ENCODE measurements at regions not wholly inside any gene's neighbourhood (a gene's known extent, or its start where the extent isn't known, plus 50 kb on each side); places are given as distances from the start of the nearest gene placed in this dataset.

DNA sequence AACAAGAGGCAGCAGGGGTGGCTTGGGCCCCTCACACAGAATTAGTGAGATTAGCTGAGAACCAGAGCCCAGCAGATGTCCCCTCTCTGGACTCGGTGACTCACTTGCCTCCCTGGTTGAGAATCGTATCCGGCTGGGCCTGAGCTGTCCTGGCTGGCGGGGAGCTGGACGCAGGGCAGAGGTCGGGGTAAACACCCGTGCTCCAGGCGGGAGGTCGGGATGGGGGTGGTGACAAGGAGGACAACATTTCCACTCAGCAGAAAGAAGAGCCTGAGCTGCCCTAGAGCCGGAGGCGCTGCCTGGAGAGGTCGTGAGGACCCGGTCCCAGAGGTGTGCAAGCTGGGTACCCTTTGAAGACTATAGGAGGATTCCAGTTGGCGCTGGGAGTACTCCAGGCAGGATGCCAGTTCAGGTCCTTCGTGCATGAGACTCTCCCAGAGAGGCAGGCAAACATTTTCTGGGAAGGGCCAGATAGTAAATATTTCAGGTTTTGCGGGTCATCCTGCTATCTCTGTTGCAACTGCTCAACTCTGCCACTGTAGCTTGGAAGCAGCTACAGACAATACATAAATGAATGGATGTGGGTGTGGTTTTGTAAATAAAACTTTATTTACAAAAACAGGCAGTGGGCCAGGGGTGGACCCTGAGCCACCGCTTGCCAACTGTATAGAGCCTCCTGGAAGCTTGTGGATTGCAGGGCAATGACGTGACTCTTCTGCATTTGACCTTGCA lies 116.8 kb upstream of the WNT4 start:
- Histone ChIP-seq H3K4me1 (peaks cover 0 to 72% (median 29%) of the 10 kb centered on the region in 4 donors), H3K36me3 (no peaks in the 10 kb centered on the region), H3K27me3 (peaks cover 3% of the 10 kb centered on the region), H3K27ac (peak overlapping the region; percentile 72 to 81 (median 77)), H3K9me3 (no peaks in the 10 kb centered on the region), H3K4me3 (no peak overlapping the region)
- TF ChIP-seq POLR2AphosphoS5 (IDR thresholded peaks at IDR 0.05) = peak; percentile 19 to 44 (median 20)
- no peak for TF ChIP-seq POLR2A (IDR thresholded peaks at IDR 0.05)
- intact Hi-C loops (cut with DNase I; ENCODE audit: low total_unique reads) = no loop called here
- in situ Hi-C loops (cut with MboI; ENCODE audit: low pct_ligation_motif_present in 1 of 4, low pct_unique_long_range_greater_than_20kb in 1 of 4, low sequenced_read_pairs in 3 of 4) = no loop called here
- DNase-seq = peak; percentile 64
- 22 to 41% methylated on average over 13 to 18 of the region's 18 CpGs for WGBS, 2 donors (ENCODE audit: low coverage in 1 of 2)

DNA sequence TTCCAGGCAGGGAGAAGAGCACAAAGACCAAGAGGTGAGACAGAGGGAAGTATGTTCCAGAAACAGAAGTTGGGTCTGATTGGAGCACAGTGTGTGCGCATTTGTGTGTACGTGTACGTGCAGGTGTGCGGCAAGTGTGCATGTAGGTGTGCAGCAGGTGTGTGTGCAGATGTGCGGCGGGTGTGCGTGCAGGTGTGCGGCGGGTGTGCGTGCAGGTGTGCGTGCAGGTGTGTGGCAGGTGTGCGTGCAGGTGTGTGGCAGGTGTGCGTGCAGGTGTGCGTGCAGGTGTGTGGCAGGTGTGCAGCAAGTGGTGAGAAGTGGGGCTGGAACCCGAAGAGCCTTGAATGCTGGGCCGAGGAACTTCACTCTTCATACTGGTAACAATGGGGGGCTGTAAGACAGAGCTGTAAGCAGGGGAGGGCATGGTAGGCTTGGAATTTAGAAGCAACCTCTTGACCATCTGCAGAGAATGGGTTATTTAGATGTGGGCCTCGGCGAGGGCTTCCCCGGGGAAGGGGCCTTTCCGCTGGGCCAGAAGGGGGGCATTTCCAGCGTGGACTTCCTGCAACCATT lies 118.0 kb upstream of the WNT4 start:
- Histone ChIP-seq H3K27me3 (peaks cover 3% of the 10 kb centered on the region), H3K4me1 (peaks cover 0 to 62% (median 28%) of the 10 kb centered on the region in 4 donors), H3K4me3 (no peak overlapping the region), H3K27ac (peak overlapping the region in 1 of 4 donors; percentile 79), H3K9me3 (no peaks in the 10 kb centered on the region), H3K36me3 (no peaks in the 10 kb centered on the region)
- 85 to 90% methylated on average over 7 to 20 of the region's 21 CpGs for WGBS, 2 donors (ENCODE audit: low coverage in 1 of 2)
- TF ChIP-seq, protein P1, sequence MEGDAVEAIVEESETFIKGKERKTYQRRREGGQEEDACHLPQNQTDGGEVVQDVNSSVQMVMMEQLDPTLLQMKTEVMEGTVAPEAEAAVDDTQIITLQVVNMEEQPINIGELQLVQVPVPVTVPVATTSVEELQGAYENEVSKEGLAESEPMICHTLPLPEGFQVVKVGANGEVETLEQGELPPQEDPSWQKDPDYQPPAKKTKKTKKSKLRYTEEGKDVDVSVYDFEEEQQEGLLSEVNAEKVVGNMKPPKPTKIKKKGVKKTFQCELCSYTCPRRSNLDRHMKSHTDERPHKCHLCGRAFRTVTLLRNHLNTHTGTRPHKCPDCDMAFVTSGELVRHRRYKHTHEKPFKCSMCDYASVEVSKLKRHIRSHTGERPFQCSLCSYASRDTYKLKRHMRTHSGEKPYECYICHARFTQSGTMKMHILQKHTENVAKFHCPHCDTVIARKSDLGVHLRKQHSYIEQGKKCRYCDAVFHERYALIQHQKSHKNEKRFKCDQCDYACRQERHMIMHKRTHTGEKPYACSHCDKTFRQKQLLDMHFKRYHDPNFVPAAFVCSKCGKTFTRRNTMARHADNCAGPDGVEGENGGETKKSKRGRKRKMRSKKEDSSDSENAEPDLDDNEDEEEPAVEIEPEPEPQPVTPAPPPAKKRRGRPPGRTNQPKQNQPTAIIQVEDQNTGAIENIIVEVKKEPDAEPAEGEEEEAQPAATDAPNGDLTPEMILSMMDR (IDR thresholded peaks at IDR 0.05) = no peak
- TF ChIP-seq EP300 (IDR thresholded peaks at IDR 0.05; ENCODE audit: low read depth) = no peak
- no peak for TF ChIP-seq POLR2AphosphoS5 (IDR thresholded peaks at IDR 0.05)
- no peak for TF ChIP-seq POLR2A (IDR thresholded peaks at IDR 0.05)
- in situ Hi-C loops (cut with MboI; ENCODE audit: low pct_ligation_motif_present in 1 of 4, low pct_unique_long_range_greater_than_20kb in 1 of 4, low sequenced_read_pairs in 3 of 4) = no loop called here
- no peak for DNase-seq
- intact Hi-C loops (cut with DNase I; ENCODE audit: low total_unique reads) = no loop called here

DNA sequence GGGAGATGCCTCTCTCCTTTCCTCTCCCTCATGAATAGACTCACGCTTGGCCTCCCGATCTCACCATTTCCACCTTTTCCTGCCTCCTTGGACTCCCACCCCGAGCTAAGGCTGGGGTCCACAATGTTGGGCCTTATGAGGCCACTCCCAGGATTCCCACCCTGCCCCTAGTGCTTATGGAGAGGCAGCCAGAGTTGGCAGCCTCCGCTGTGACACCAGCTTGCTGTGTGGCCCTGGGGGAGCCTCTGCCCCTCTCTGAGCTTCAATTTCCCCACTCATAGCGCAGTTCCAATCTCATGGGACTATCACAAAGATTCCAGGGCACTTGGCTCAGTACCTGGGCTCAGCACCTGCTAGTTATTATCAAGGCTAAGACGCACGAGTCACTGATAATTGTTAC lies 118.7 kb upstream of the WNT4 start:
- H3K4me3 ChIP-seq = no peak overlapping the region
- H3K9me3 ChIP-seq = no peaks in the 10 kb centered on the region
- intact Hi-C loops (cut with DNase I; ENCODE audit: low total_unique reads) (no loop called here), in situ Hi-C loops (cut with MboI; ENCODE audit: low pct_ligation_motif_present in 1 of 4, low pct_unique_long_range_greater_than_20kb in 1 of 4, low sequenced_read_pairs in 3 of 4) (no loop called here)
- no peak for DNase-seq
- WGBS, 2 donors (ENCODE audit: low coverage in 1 of 2) = 78% methylated on average over 7 of the region's 7 CpGs; no CpG with 5 or more reads in 1 of the 2 donors
- no peaks in the 10 kb centered on the region for H3K36me3 ChIP-seq
- TF ChIP-seq, protein P1 (IDR thresholded peaks at IDR 0.05) = no peak
- TF ChIP-seq POLR2AphosphoS5 (IDR thresholded peaks at IDR 0.05) (no peak), EP300 (IDR thresholded peaks at IDR 0.05; ENCODE audit: low read depth) (no peak), POLR2A (IDR thresholded peaks at IDR 0.05) (no peak)
- peak overlapping the region in 1 of 4 donors; percentile 34 for H3K27ac ChIP-seq
- peaks cover 0 to 55% (median 26%) of the 10 kb centered on the region in 4 donors for H3K4me1 ChIP-seq
- H3K27me3 ChIP-seq = peaks cover 3% of the 10 kb centered on the region

DNA sequence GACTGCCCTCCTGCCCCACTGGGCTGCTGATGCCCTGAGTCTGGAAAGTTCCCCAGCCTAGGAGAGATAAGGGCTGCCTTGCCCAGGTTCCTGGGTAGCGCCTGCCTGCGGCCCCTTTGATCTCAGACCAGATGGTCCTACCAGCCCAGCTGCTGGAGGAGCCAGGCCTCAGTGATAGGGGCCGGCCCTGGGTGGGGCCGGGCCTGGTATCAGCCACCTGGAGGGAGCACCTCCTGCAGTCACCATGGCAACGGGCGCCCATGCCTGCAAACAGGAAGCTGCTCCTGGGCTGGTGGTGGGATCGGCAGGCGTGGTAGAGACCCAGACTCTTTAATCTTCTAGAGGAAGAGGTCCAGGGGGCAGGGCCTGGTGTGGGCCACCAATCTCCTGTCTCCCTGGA lies 119.7 kb upstream of the WNT4 start:
- peaks cover 0 to 45% (median 21%) of the 10 kb centered on the region in 4 donors for H3K4me1 ChIP-seq
- H3K27ac ChIP-seq = peak overlapping the region in 3 of 4 donors; percentile 15 to 52 (median 23)
- intact Hi-C loops (cut with DNase I; ENCODE audit: low total_unique reads) (no loop called here), in situ Hi-C loops (cut with MboI; ENCODE audit: low pct_ligation_motif_present in 1 of 4, low pct_unique_long_range_greater_than_20kb in 1 of 4, low sequenced_read_pairs in 3 of 4) (no loop called here)
- H3K36me3 ChIP-seq = no peaks in the 10 kb centered on the region
- TF ChIP-seq POLR2A (IDR thresholded peaks at IDR 0.05) = no peak
- peak; percentile 75 to 88 (median 85) for TF ChIP-seq POLR2AphosphoS5 (IDR thresholded peaks at IDR 0.05)
- peak; percentile 18 for TF ChIP-seq EP300 (IDR thresholded peaks at IDR 0.05; ENCODE audit: low read depth)
- TF ChIP-seq, protein P1 (IDR thresholded peaks at IDR 0.05) = no peak
- H3K27me3 ChIP-seq = peaks cover 3% of the 10 kb centered on the region
- no peaks in the 10 kb centered on the region for H3K9me3 ChIP-seq
- no peak overlapping the region for H3K4me3 ChIP-seq
- WGBS, 2 donors (ENCODE audit: low coverage in 1 of 2) = 52% methylated on average over 8 of the region's 8 CpGs; no CpG with 5 or more reads in 1 of the 2 donors
- DNase-seq = peak; percentile 72
